ENCODE measurements at regions not wholly inside any gene's neighbourhood (a gene's known extent, or its start where the extent isn't known, plus 50 kb on each side); places are given as distances from the start of the nearest gene placed in this dataset.

DNA sequence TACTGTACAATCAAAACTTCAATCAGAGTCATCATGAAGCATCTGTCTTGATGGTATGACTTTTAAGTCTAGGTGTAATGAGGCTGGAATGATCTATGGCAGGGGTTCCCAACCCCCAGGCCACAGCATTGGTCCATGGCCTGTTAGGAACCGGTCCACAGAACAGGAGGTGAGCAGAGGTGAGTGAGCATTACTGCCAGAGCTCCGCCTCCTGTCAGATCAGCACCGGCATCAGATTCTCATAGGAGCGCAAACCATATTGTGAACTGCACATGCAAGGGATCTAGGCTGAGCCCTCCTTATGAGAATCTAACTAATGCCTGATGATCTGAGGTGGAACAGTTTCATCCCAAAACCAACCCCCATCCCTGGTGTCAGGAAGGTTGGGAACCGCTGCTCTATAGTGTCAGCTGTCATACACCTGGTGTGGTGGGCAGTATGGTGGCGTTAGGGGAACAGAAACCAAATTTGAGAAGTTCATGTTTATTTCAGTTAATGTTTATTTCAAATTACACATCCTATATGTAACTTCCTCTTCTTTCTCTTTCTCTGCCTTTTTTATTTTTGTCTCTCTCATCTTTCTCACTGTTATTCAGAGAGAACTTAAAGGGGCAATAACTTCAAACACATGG lies 432.6 kb downstream of the TNS3 start:
- ChIA-PET POLR2A (no interaction called here), SMC1A (ENCODE audit: uncharacterized antibody, unreplicated experiment) (no interaction called here), CTCF (interaction anchor here (0.6 kb wide), 1 partner anchor 1488 kb away, joined by 3 read pairs; no protein-coding TSS in a partner anchor), RAD21 (ENCODE audit: unreplicated experiment) (no interaction called here)
- no peaks in the 10 kb centered on the region for H3K36me3 ChIP-seq (ENCODE audit: control insufficient read depth in 2 of 2, insufficient read depth in 2 of 2, low read length in 1 of 2)
- H3K9ac ChIP-seq (ENCODE audit: control insufficient read depth, insufficient read depth, low read length), result no peak overlapping the region
- no peak overlapping the region for H3K27ac ChIP-seq (ENCODE audit: control insufficient read depth, insufficient read depth)
- 47% methylated on average over 6 of the region's 6 CpGs for WGBS (ENCODE audit: insufficient coverage, insufficient replicate concordance, low lambda C conversion rate, missing lambda C conversion rate)
- intact Hi-C loops (cut with micrococcal nuclease; ENCODE audit: unreplicated experiment), result no loop called here
- H3K4me3 ChIP-seq, result no peak overlapping the region
- no peaks in the 10 kb centered on the region for H3K4me1 ChIP-seq (ENCODE audit: control insufficient read depth, insufficient read depth, low read length)
- DNase-seq (ENCODE audit: low read depth, low spot score), result no peak
- no peak for ATAC-seq
- H3K79me2 ChIP-seq (ENCODE audit: control insufficient read depth, insufficient read depth, low read length), result no peaks in the 10 kb centered on the region
- H3K9me3 ChIP-seq (replicated peaks; ENCODE audit: control insufficient read depth, insufficient read depth, low read length), result no peaks in the 10 kb centered on the region
- no peaks in the 10 kb centered on the region for H4K20me1 ChIP-seq (ENCODE audit: control insufficient read depth, insufficient read depth)
- no peaks in the 10 kb centered on the region; a peak in 1 of 4 replicates for H3K27me3 ChIP-seq (replicated peaks in 1 of 2; ENCODE audit: control insufficient read depth in 2 of 2, insufficient read depth in 2 of 2, low read length in 1 of 2)
- no peak overlapping the region for H2AFZ ChIP-seq (ENCODE audit: control insufficient read depth, low read depth, low read length)
- no peak for FAIRE-seq
- no TSS peak for BruUV-seq (replicated peaks)
- TF ChIP-seq IKZF2 (IDR thresholded peaks at IDR 0.05) (no peak), BHLHE40 (IDR thresholded peaks at IDR 0.05; ENCODE audit: borderline replicate concordance in 1 of 2, low read depth in 2 of 2, low read length in 1 of 2) (no peak), RAD21 (IDR thresholded peaks at IDR 0.05; ENCODE audit: insufficient read depth, low read depth, low read length) (no peak), SMAD5 (IDR thresholded peaks at IDR 0.05; ENCODE audit: low read depth) (no peak), CBX3 (IDR thresholded peaks at IDR 0.05; ENCODE audit: borderline replicate concordance, low read depth) (no peak), NFYB (IDR thresholded peaks at IDR 0.05; ENCODE audit: insufficient read depth, low read depth, low read length) (no peak), JUNB (IDR thresholded peaks at IDR 0.05) (no peak), SRF (IDR thresholded peaks at IDR 0.05; ENCODE audit: low read depth in 2 of 2, low read length in 2 of 2) (no peak), ZNF24 (IDR thresholded peaks at IDR 0.05) (no peak)
- TF ChIP-seq, protein P1, sequence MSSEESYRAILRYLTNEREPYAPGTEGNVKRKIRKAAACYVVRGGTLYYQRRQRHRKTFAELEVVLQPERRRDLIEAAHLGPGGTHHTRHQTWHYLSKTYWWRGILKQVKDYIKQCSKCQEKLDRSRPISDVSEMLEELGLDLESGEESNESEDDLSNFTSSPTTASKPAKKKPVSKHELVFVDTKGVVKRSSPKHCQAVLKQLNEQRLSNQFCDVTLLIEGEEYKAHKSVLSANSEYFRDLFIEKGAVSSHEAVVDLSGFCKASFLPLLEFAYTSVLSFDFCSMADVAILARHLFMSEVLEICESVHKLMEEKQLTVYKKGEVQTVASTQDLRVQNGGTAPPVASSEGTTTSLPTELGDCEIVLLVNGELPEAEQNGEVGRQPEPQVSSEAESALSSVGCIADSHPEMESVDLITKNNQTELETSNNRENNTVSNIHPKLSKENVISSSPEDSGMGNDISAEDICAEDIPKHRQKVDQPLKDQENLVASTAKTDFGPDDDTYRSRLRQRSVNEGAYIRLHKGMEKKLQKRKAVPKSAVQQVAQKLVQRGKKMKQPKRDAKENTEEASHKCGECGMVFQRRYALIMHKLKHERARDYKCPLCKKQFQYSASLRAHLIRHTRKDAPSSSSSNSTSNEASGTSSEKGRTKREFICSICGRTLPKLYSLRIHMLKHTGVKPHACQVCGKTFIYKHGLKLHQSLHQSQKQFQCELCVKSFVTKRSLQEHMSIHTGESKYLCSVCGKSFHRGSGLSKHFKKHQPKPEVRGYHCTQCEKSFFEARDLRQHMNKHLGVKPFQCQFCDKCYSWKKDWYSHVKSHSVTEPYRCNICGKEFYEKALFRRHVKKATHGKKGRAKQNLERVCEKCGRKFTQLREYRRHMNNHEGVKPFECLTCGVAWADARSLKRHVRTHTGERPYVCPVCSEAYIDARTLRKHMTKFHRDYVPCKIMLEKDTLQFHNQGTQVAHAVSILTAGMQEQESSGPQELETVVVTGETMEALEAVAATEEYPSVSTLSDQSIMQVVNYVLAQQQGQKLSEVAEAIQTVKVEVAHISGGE (CRISPR knock-in tag; IDR thresholded peaks at IDR 0.05), result no peak
- no peak overlapping the region for H3K4me2 ChIP-seq (ENCODE audit: control insufficient read depth, insufficient read depth)
- in situ Hi-C loops (cut with MboI), result no loop called here
